ENCODE measurements at regions not wholly inside any gene's neighbourhood (a gene's known extent, or its start where the extent isn't known, plus 50 kb on each side); places are given as distances from the start of the nearest gene placed in this dataset.
"Not testable (repeated sequence)": the region's sequence is repeated elsewhere in the genome, so short reads cannot be mapped to it uniquely, and the experiment has no call there.

DNA sequence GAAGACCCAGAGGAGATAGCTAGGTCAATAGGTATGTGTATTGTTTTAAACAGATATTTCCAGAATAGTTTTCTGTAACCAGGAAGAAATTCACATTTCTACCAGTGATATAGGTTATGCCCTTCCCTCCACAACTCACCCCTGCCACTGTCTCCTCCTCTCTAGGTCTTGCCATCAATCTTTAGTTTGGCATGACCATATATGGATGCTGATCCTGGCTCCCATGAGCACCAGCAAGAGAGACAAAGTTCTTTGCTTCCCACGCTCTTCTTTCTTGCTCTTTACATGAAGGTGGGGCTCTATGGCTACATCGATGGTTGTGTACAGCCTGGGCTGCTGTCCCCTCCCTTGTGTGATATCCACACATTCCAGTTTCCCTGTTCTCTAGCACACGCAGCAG, 459.4 kb upstream of the ID4 start:
- Histone ChIP-seq H3K4me1 (ENCODE audit: control insufficient read depth, insufficient read depth, low read length) (peaks cover 2% of the 10 kb centered on the region), H3K27ac (ENCODE audit: low read length) (no peak overlapping the region), H3K9me3 (replicated peaks; ENCODE audit: control insufficient read depth, low read depth, low read length) (no peaks in the 10 kb centered on the region), H3K27me3 (ENCODE audit: control insufficient read depth, insufficient read depth, low read length) (no peaks in the 10 kb centered on the region), H3K36me3 (ENCODE audit: control insufficient read depth, insufficient read depth, low read length) (no peaks in the 10 kb centered on the region), H3K4me3 (ENCODE audit: low read length) (no peak overlapping the region)
- DNase-seq = no peak
- 85% methylated on average over 3 of the region's 3 CpGs for WGBS (ENCODE audit: insufficient coverage)

DNA sequence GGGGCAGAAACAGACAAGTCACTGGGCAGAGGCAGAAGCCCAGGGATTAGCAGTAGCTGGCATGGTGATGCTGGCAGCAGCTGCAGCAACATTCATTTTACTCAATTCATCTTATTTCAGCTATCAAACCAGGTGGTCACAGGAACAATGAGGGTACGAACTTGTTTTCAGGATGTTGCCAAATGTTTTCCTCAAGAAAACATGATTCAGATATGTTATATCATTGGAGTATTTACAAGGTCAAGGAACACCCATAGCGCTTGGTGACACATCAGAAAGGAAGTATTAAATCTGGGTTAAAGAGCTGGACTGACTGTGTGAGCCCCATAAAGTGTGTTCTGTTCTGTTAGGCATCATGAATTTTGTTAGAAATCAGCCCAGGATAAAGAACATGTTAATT, 456.9 kb upstream of the ID4 start:
- 83% methylated on average over 1 of the region's 2 CpGs for WGBS (ENCODE audit: insufficient coverage)
- H3K4me1 ChIP-seq (ENCODE audit: control insufficient read depth, insufficient read depth, low read length) = peaks cover 2% of the 10 kb centered on the region
- H3K9me3 ChIP-seq (replicated peaks; ENCODE audit: control insufficient read depth, low read depth, low read length) = peaks cover 3% of the 10 kb centered on the region
- DNase-seq = peak; percentile 35
- no peak overlapping the region for H3K27ac ChIP-seq (ENCODE audit: low read length)
- H3K36me3 ChIP-seq (ENCODE audit: control insufficient read depth, insufficient read depth, low read length) = no peaks in the 10 kb centered on the region
- no peaks in the 10 kb centered on the region for H3K27me3 ChIP-seq (ENCODE audit: control insufficient read depth, insufficient read depth, low read length)
- no peak overlapping the region for H3K4me3 ChIP-seq (ENCODE audit: low read length)

- peaks cover 3% of the 10 kb centered on the region for H3K9me3 ChIP-seq (replicated peaks; ENCODE audit: control insufficient read depth, low read depth, low read length)
- no peaks in the 10 kb centered on the region for H3K27me3 ChIP-seq (ENCODE audit: control insufficient read depth, insufficient read depth, low read length)
- 67% methylated on average over 3 of the region's 3 CpGs for WGBS (ENCODE audit: insufficient coverage)
- no peaks in the 10 kb centered on the region for H3K36me3 ChIP-seq (ENCODE audit: control insufficient read depth, insufficient read depth, low read length)
- no peak for DNase-seq
- H3K4me3 ChIP-seq (ENCODE audit: low read length) = no peak overlapping the region
- H3K27ac ChIP-seq (ENCODE audit: low read length) = no peak overlapping the region
- peaks cover 2% of the 10 kb centered on the region for H3K4me1 ChIP-seq (ENCODE audit: control insufficient read depth, insufficient read depth, low read length)
Observed at GRCh38 chr6:19382676-19383075, 454.5 kb upstream of the ID4 start.

- DNase-seq = no peak
- no peaks in the 10 kb centered on the region for H3K9me3 ChIP-seq (replicated peaks; ENCODE audit: control insufficient read depth, low read depth, low read length)
- H3K36me3 ChIP-seq (ENCODE audit: control insufficient read depth, insufficient read depth, low read length) = no peaks in the 10 kb centered on the region
- H3K4me1 ChIP-seq (ENCODE audit: control insufficient read depth, insufficient read depth, low read length) = no peaks in the 10 kb centered on the region
- H3K27me3 ChIP-seq (ENCODE audit: control insufficient read depth, insufficient read depth, low read length) = no peaks in the 10 kb centered on the region
- no CpG with 5 or more reads among the region's 2 CpGs for WGBS (ENCODE audit: insufficient coverage)
- no peak overlapping the region for H3K4me3 ChIP-seq (ENCODE audit: low read length)
- no peak overlapping the region for H3K27ac ChIP-seq (ENCODE audit: low read length)
Observed at GRCh38 chr6:19391926-19392325, 445.2 kb upstream of the ID4 start.

GRCh38 chr6:19394051-19394450, 443.1 kb upstream of the ID4 start:
- no peaks in the 10 kb centered on the region for H3K36me3 ChIP-seq (ENCODE audit: control insufficient read depth, insufficient read depth, low read length)
- H3K4me1 ChIP-seq (ENCODE audit: control insufficient read depth, insufficient read depth, low read length) = no peaks in the 10 kb centered on the region
- no peak overlapping the region for H3K27ac ChIP-seq (ENCODE audit: low read length)
- H3K4me3 ChIP-seq (ENCODE audit: low read length) = no peak overlapping the region
- no peak for DNase-seq
- no peaks in the 10 kb centered on the region for H3K27me3 ChIP-seq (ENCODE audit: control insufficient read depth, insufficient read depth, low read length)
- no peaks in the 10 kb centered on the region for H3K9me3 ChIP-seq (replicated peaks; ENCODE audit: control insufficient read depth, low read depth, low read length)
- no CpG with 5 or more reads among the region's 3 CpGs for WGBS (ENCODE audit: insufficient coverage)

GRCh38 chr6:19394687-19395086, 442.5 kb upstream of the ID4 start:
- H3K4me1 ChIP-seq (ENCODE audit: control insufficient read depth, insufficient read depth, low read length) = no peaks in the 10 kb centered on the region
- no CpG with 5 or more reads among the region's 4 CpGs for WGBS (ENCODE audit: insufficient coverage)
- no peak overlapping the region for H3K27ac ChIP-seq (ENCODE audit: low read length)
- H3K27me3 ChIP-seq (ENCODE audit: control insufficient read depth, insufficient read depth, low read length) = no peaks in the 10 kb centered on the region
- H3K36me3 ChIP-seq (ENCODE audit: control insufficient read depth, insufficient read depth, low read length) = no peaks in the 10 kb centered on the region
- no peaks in the 10 kb centered on the region for H3K9me3 ChIP-seq (replicated peaks; ENCODE audit: control insufficient read depth, low read depth, low read length)
- no peak overlapping the region for H3K4me3 ChIP-seq (ENCODE audit: low read length)
- no peak for DNase-seq

- H3K9me3 ChIP-seq (replicated peaks; ENCODE audit: control insufficient read depth, low read depth, low read length) = no peaks in the 10 kb centered on the region
- no peak overlapping the region for H3K4me3 ChIP-seq (ENCODE audit: low read length)
- no peaks in the 10 kb centered on the region for H3K27me3 ChIP-seq (ENCODE audit: control insufficient read depth, insufficient read depth, low read length)
- H3K4me1 ChIP-seq (ENCODE audit: control insufficient read depth, insufficient read depth, low read length) = no peaks in the 10 kb centered on the region
- DNase-seq = no peak
- H3K27ac ChIP-seq (ENCODE audit: low read length) = no peak overlapping the region
- no peaks in the 10 kb centered on the region for H3K36me3 ChIP-seq (ENCODE audit: control insufficient read depth, insufficient read depth, low read length)
Observed at GRCh38 chr6:19395316-19395715, 441.9 kb upstream of the ID4 start.

GRCh38 chr6:19399406-19399805, 437.8 kb upstream of the ID4 start:
- DNase-seq = peak; percentile 61
- peaks cover 7% of the 10 kb centered on the region for H3K9me3 ChIP-seq (replicated peaks; ENCODE audit: control insufficient read depth, low read depth, low read length)
- H3K27ac ChIP-seq (ENCODE audit: low read length) = no peak overlapping the region
- WGBS (ENCODE audit: insufficient coverage) = no CpG with 5 or more reads among the region's 7 CpGs
- no peak overlapping the region for H3K4me3 ChIP-seq (ENCODE audit: low read length)
- H3K36me3 ChIP-seq (ENCODE audit: control insufficient read depth, insufficient read depth, low read length) = no peaks in the 10 kb centered on the region
- no peaks in the 10 kb centered on the region for H3K27me3 ChIP-seq (ENCODE audit: control insufficient read depth, insufficient read depth, low read length)
- no peaks in the 10 kb centered on the region for H3K4me1 ChIP-seq (ENCODE audit: control insufficient read depth, insufficient read depth, low read length)

DNA sequence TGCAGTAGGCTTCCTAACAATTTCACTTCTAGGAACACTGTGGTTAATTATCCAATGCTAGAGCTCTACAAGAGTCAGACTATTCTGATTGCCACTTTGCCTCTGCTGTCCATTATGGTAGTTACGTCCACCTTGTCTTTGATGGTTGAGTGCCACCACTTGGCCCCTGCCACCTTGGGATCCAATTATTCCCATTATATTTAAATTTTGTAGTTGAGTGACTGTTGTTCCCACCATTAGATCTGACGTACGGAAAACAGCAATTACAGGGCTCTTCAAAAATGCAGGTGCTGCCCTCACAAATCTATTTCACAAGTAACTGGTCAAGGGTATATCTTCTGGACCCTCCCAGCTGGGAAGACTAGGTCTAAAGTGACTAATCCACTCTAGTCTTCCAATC, 432.3 kb upstream of the ID4 start:
- not testable (repeated sequence) for H3K36me3 ChIP-seq (ENCODE audit: control insufficient read depth, insufficient read depth, low read length); DNase-seq; H3K4me1 ChIP-seq (ENCODE audit: control insufficient read depth, insufficient read depth, low read length); H3K4me3 ChIP-seq (ENCODE audit: low read length); H3K27me3 ChIP-seq (ENCODE audit: control insufficient read depth, insufficient read depth, low read length); H3K27ac ChIP-seq (ENCODE audit: low read length)
- WGBS (ENCODE audit: insufficient coverage) = 57% methylated on average over 2 of the region's 3 CpGs
- H3K9me3 ChIP-seq (replicated peaks; ENCODE audit: control insufficient read depth, low read depth, low read length) = peaks cover 19% of the 10 kb centered on the region

GRCh38 chr6:19408331-19408730, 428.8 kb upstream of the ID4 start:
- Histone ChIP-seq H3K36me3 (ENCODE audit: control insufficient read depth, insufficient read depth, low read length) (no peaks in the 10 kb centered on the region), H3K4me3 (ENCODE audit: low read length) (no peak overlapping the region), H3K9me3 (replicated peaks; ENCODE audit: control insufficient read depth, low read depth, low read length) (peaks cover 17% of the 10 kb centered on the region), H3K27ac (ENCODE audit: low read length) (no peak overlapping the region), H3K4me1 (ENCODE audit: control insufficient read depth, insufficient read depth, low read length) (no peaks in the 10 kb centered on the region), H3K27me3 (ENCODE audit: control insufficient read depth, insufficient read depth, low read length) (no peaks in the 10 kb centered on the region)
- WGBS (ENCODE audit: insufficient coverage) = 52% methylated on average over 3 of the region's 3 CpGs
- peak; percentile 7 for DNase-seq

GRCh38 chr6:19410481-19410880, 426.7 kb upstream of the ID4 start:
- no peaks in the 10 kb centered on the region for H3K36me3 ChIP-seq (ENCODE audit: control insufficient read depth, insufficient read depth, low read length)
- H3K4me3 ChIP-seq (ENCODE audit: low read length) = no peak overlapping the region
- no peaks in the 10 kb centered on the region for H3K27me3 ChIP-seq (ENCODE audit: control insufficient read depth, insufficient read depth, low read length)
- no peak overlapping the region for H3K27ac ChIP-seq (ENCODE audit: low read length)
- H3K4me1 ChIP-seq (ENCODE audit: control insufficient read depth, insufficient read depth, low read length) = no peaks in the 10 kb centered on the region
- DNase-seq = peak; percentile 5
- H3K9me3 ChIP-seq (replicated peaks; ENCODE audit: control insufficient read depth, low read depth, low read length) = peaks cover 4% of the 10 kb centered on the region
